HG03095 (cell line): ENCODE measurements at regions not wholly inside any gene's neighbourhood (a gene's known extent, or its start where the extent isn't known, plus 50 kb on each side); places are given as distances from the start of the nearest gene placed in this dataset.
"Not testable (repeated sequence)": the region's sequence is repeated elsewhere in the genome, so short reads cannot be mapped to it uniquely, and the experiment has no call there.

Experiments
- ATAC-seq: cut with Tn5 transposase; IDR thresholded peaks from one replicate; pipeline ENCODE4 v1.9.1; 2021; ENCODE audit warnings: moderate library complexity; ENCODE audit not compliant: unreplicated experiment

GRCh38 chr22:22697377-22698117, 53.1 kb downstream of the GGTLC2 start:
- ATAC-seq: no peak

GRCh38 chr22:22698263-22698750, 53.9 kb downstream of the GGTLC2 start:
- ATAC-seq: no peak

DNA sequence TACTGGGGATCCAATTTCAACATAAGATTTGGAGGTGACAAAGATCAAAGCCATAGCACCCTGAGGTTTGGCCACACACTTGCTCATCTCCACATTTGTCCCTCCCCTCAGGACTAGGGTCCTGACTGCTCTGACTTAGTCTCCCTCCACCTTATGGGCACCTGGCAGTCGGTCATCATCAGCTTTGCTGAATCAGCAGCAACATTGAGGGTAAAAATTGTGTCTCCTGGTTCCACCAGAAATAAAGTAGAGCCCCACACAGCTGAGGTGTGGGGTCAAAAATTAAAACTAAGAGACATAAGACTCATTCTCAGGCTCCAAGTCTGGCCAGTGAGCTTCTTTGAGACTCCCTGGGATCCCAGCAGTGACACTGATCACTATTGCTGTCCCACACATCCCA, 56.2 kb downstream of the GGTLC2 start:
- ATAC-seq: no peak

DNA sequence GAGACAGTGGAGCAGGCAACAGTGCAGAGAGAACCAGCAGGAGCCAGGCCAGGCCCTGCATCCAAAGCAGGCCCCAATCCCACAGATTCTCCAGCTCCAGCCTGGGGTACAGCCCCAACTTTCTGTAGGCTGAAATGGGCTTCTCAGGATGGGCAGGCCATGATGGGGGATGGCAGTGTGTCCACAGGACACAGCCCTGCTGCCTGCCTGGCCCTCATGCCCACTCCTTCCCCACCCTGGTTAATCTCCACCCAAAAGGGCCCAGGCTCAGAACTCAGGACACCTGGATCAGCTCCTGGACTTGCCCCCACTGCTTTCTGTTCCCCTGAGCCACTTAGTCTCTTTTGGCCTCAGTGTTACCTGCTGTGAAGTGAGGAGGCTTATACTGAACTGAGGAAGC, 57.1 kb downstream of the GGTLC2 start:
- ATAC-seq: not testable (repeated sequence)

GRCh38 chr22:22702237-22703202, 58.1 kb downstream of the GGTLC2 start:
- no peak for ATAC-seq

DNA sequence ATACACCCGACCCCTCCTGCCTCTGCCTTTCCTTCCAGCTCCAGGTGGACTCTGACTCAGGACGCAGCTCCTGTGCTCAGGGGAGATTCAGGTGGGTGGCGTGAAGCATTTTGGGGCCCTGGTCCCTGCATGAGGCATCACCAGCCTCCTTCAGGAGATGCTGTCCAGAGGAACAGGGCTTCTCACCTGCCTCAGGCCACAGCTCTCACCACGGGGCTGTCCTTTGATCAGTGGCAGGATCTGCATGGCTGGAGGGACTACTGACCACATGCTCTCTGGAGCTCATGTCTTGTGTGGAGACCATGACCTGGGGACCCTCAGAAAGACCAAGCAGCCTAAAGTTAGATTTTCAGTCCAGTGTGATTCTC, 58.8 kb downstream of the GGTLC2 start:
- no peak for ATAC-seq

GRCh38 chr22:22703715-22704114, 59.3 kb downstream of the GGTLC2 start:
- no peak for ATAC-seq

DNA sequence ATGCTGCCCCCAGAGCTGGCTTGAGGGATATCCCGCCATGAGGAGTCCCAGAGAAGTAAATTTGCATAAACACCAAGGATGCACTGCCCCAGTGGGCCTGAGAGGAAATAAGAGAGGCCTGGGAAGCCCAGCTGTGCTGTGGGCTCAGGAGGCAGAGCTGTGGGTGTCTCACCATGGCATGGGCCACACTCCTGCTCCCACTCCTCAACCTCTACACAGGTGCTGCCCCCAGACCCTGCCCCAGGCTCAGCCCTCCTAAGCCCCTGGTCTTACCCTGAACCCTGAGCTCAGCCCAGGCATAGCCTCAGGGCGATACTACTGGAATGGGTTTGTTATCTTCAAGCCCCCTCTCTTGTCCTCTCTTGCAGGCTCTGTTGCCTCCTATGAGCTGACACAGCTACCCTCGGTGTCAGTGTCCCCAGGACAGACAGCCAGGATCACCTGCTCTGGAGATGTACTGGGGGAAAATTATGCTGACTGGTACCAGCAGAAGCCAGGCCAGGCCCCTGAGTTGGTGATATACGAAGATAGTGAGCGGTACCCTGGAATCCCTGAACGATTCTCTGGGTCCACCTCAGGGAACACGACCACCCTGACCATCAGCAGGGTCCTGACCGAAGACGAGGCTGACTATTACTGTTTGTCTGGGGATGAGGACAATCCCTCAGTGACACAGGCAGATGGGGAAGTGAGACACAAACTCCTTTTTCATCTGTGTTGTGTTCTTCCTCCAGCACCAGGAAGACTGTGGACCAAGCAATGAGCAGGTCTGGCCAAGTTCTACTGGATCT, 59.9 kb downstream of the GGTLC2 start:
- ATAC-seq: no peak

DNA sequence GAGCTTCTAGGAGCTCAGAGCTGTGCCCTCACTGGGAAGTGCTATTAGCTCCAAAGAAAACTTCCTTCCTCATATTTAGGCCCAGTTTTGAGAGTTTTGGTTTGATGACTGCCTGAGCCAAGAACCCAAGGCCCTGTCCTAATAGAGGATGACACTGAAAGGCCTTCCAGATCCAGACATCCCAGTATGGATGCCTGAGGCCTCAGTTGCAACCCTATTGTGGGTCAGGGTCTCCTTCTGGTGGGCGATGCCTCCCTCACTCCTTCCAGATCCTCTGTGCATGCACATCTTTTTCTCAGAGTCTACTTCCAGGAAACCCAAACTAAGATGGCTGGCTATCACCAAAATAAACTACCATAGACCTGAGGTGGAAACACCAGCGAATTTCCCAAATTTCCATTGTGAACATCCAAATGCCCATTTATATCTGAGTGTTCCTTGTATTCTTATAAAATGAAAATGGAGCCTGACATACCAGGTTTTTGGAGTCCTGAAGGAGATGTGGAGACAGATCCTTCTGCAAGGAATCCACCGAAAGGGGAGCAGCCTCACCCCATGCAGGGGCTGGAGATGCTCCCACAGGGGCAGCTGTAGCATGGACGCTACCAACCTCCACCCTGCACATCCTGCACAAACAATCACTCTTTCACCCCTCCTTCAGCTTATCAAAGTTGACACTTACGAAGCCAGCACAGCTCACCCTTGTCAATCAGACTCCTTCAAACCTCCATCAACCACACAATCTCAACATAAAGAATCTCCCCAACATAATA, 61.1 kb downstream of the GGTLC2 start:
- no peak for ATAC-seq

GRCh38 chr22:22706253-22706915, 62.0 kb downstream of the GGTLC2 start:
- no peak for ATAC-seq

GRCh38 chr22:22709719-22710445, 65.5 kb downstream of the GGTLC2 start:
- ATAC-seq: no peak

- no peak for ATAC-seq
These were observed 66.5 kb downstream of the GGTLC2 start for GRCh38 chr22:22710719-22711531.

DNA sequence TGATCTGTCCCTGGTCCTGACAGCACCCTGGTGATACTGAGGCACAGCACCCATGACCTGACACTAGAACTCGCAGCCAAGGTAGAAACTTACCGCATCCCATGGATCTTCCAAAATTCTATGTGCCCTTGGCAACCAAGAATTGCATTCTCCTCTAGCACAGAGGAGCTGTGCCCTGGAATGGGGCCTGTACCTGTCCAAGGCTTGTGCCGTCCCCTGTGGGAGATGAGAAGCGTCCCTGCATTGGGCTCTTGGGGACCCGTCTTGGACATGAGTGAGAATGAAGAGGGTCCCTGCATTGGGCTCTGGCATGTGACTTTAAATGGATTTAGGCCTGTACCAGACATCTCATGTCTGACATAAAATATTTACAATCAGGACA, 67.1 kb downstream of the GGTLC2 start:
- ATAC-seq: no peak

- no peak for ATAC-seq
These were observed 67.8 kb downstream of the GGTLC2 start for GRCh38 chr22:22712092-22712658.

- no peak for ATAC-seq
These were observed 68.4 kb downstream of the GGTLC2 start for GRCh38 chr22:22712666-22713365.

DNA sequence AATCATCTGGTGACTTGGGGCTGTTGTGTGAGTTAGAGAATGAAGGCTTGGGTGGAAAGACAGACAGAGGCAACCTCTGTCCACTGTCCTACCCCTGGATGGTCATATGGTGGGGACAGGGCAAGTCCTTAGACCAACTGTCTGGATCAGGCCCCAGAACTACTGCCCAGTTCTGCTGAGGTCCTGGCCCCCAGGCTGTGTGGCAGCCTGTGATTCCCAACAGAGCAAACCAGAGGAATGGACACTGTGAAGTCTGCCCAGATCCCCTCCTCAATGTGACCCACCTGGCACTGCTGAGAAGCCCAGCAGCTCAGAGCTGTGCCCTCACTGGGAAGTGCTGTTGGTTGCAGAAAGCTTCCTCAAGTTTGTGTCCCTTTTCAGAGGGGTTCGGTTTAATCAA, 69.0 kb downstream of the GGTLC2 start:
- no peak for ATAC-seq

- no peak for ATAC-seq
These were observed 70.4 kb downstream of the GGTLC2 start for GRCh38 chr22:22714600-22715335.
